ENCODE measurements at regions not wholly inside any gene's neighbourhood (a gene's known extent, or its start where the extent isn't known, plus 50 kb on each side); places are given as distances from the start of the nearest gene placed in this dataset.

GRCh38 chr15:87799428-87799827 lies 457.1 kb downstream of the NTRK3 start:
- Histone ChIP-seq H3K79me2 (ENCODE audit: low read depth) (no peaks in the 10 kb centered on the region), H3K36me3 (no peaks in the 10 kb centered on the region), H2AFZ (replicated peaks) (no peak overlapping the region), H3K4me2 (no peak overlapping the region), H3K4me3 (no peak overlapping the region), H3K9me3 (ENCODE audit: low read depth) (no peaks in the 10 kb centered on the region), H3K9ac (no peak overlapping the region), H3K27me3 (no peaks in the 10 kb centered on the region), H3F3A (ENCODE audit: low read depth) (no peaks in the 10 kb centered on the region), H4K20me1 (ENCODE audit: low read depth) (no peaks in the 10 kb centered on the region), H3K27ac (no peak overlapping the region), H3K4me1 (no peaks in the 10 kb centered on the region)
- Mint-ChIP-seq H3K4me1 (no peaks in the 10 kb centered on the region), H3K9me3 (no peaks in the 10 kb centered on the region), H3K27me3 (ENCODE audit: insufficient read depth, low read depth) (no peaks in the 10 kb centered on the region), H3K27ac (no peak overlapping the region), H3K36me3 (no peaks in the 10 kb centered on the region), H3K4me3 (no peak overlapping the region)
- no peak for DNase-seq (ENCODE audit: low spot score)
- no peak for TF ChIP-seq CTCF (IDR thresholded peaks at IDR 0.05)
- no peak for TF ChIP-seq EZH2 (IDR thresholded peaks at IDR 0.05)
- TF ChIP-seq EZH2phosphoT487 (IDR thresholded peaks at IDR 0.05), result no peak

- H3K27me3 Mint-ChIP-seq (ENCODE audit: insufficient read depth, low read depth), result no peaks in the 10 kb centered on the region
These were observed 462.8 kb downstream of the NTRK3 start for GRCh38 chr15:87793725-87794124.

GRCh38 chr15:87792250-87793040 lies 464.1 kb downstream of the NTRK3 start:
- Mint-ChIP-seq H3K4me1 (no peaks in the 10 kb centered on the region), H3K4me3 (no peak overlapping the region), H3K9me3 (no peaks in the 10 kb centered on the region), H3K36me3 (no peaks in the 10 kb centered on the region), H3K27ac (no peak overlapping the region), H3K27me3 (ENCODE audit: insufficient read depth, low read depth) (no peaks in the 10 kb centered on the region)
- no peaks in the 10 kb centered on the region for H3K9me3 ChIP-seq (ENCODE audit: low read depth)
- H3K79me2 ChIP-seq (ENCODE audit: low read depth), result no peaks in the 10 kb centered on the region
- H3K36me3 ChIP-seq, result no peaks in the 10 kb centered on the region
- no peak overlapping the region for H3K9ac ChIP-seq
- no peak overlapping the region for H3K4me3 ChIP-seq
- H2AFZ ChIP-seq (replicated peaks), result no peak overlapping the region
- H3F3A ChIP-seq (ENCODE audit: low read depth), result no peaks in the 10 kb centered on the region
- H3K4me2 ChIP-seq, result no peak overlapping the region
- H3K27ac ChIP-seq, result no peak overlapping the region
- no peaks in the 10 kb centered on the region for H3K27me3 ChIP-seq
- no peaks in the 10 kb centered on the region for H4K20me1 ChIP-seq (ENCODE audit: low read depth)
- no peak for DNase-seq (ENCODE audit: low spot score)
- no peaks in the 10 kb centered on the region for H3K4me1 ChIP-seq
- no peak for TF ChIP-seq EZH2phosphoT487 (IDR thresholded peaks at IDR 0.05)
- TF ChIP-seq CTCF (IDR thresholded peaks at IDR 0.05), result no peak
- TF ChIP-seq EZH2 (IDR thresholded peaks at IDR 0.05), result no peak

More at GRCh38 chr15:87793725-87794124, 462.8 kb downstream of the NTRK3 start:
- H3K4me1 Mint-ChIP-seq, result no peaks in the 10 kb centered on the region
- Histone ChIP-seq H3K27ac (no peak overlapping the region), H3K9ac (no peak overlapping the region), H3F3A (ENCODE audit: low read depth) (no peaks in the 10 kb centered on the region), H3K9me3 (ENCODE audit: low read depth) (no peaks in the 10 kb centered on the region), H3K4me3 (no peak overlapping the region), H3K4me1 (no peaks in the 10 kb centered on the region), H3K27me3 (no peaks in the 10 kb centered on the region), H3K36me3 (no peaks in the 10 kb centered on the region), H4K20me1 (ENCODE audit: low read depth) (no peaks in the 10 kb centered on the region), H2AFZ (replicated peaks) (no peak overlapping the region), H3K79me2 (ENCODE audit: low read depth) (no peaks in the 10 kb centered on the region), H3K4me2 (no peak overlapping the region)
- no peak overlapping the region for H3K27ac Mint-ChIP-seq
- no peak overlapping the region for H3K4me3 Mint-ChIP-seq
- H3K36me3 Mint-ChIP-seq, result no peaks in the 10 kb centered on the region
- TF ChIP-seq EZH2 (IDR thresholded peaks at IDR 0.05), result no peak
- TF ChIP-seq CTCF (IDR thresholded peaks at IDR 0.05), result no peak
- TF ChIP-seq EZH2phosphoT487 (IDR thresholded peaks at IDR 0.05), result no peak
- H3K9me3 Mint-ChIP-seq, result no peaks in the 10 kb centered on the region
- no peak for DNase-seq (ENCODE audit: low spot score)

Measured in neural progenitor cell (in vitro differentiated cells).